GM23338 (cell line): ENCODE measurements at regions not wholly inside any gene's neighbourhood (a gene's known extent, or its start where the extent isn't known, plus 50 kb on each side); places are given as distances from the start of the nearest gene placed in this dataset.

Source experiments
- CREB1 ChIP-seq: fragments of 250-450 bp; sonication (Bioruptor Pico); IDR thresholded peaks from 2 replicates; pipeline ENCODE4 v1.5.0; 2020; ENCODE audit warnings: low read depth, mild to moderate bottlenecking, moderate library complexity
- CTCF ChIP-seq, 2 experiments: fragments of 200-600 bp in 1 of 2; sonication (generic) in 1 of 2; conservative IDR thresholded peaks; 2 replicates each; pipeline versions ENCODE4 v1.5.1 to v1.6.1; 2016 to 2017; ENCODE audit warnings: antibody characterized with exemption in 2 of 2, low read depth in 2 of 2, mild to moderate bottlenecking in 2 of 2, moderate library complexity in 1 of 2
- EZH2 ChIP-seq: fragments of 200-600 bp; sonication (generic); IDR thresholded peaks from one replicate; pipeline ENCODE4 v1.8.0; 2017; ENCODE audit warnings: antibody characterized with exemption, mild to moderate bottlenecking, low read depth; ENCODE audit not compliant: unreplicated experiment
- EZH2phosphoT487 ChIP-seq: fragments of 200-600 bp; sonication (generic); IDR thresholded peaks from one replicate; pipeline ENCODE4 v1.8.1; 2018; ENCODE audit warnings: antibody characterized with exemption; ENCODE audit not compliant: unreplicated experiment
- JUNB ChIP-seq: IDR thresholded peaks from one replicate; pipeline ENCODE4 v1.6.1; 2016; ENCODE audit warnings: antibody characterized with exemption; ENCODE audit not compliant: unreplicated experiment
- NANOG ChIP-seq: IDR thresholded peaks from 2 replicates; pipeline ENCODE4 v1.6.1; 2016; ENCODE audit warnings: antibody characterized with exemption, borderline replicate concordance
- POLR2AphosphoS5 ChIP-seq: IDR thresholded peaks from 2 replicates; pipeline ENCODE4 v1.6.1; 2016; ENCODE audit warnings: antibody characterized with exemption, low read depth
- REST ChIP-seq: IDR thresholded peaks from one replicate; pipeline ENCODE4 v1.6.1; 2018; ENCODE audit warnings: antibody characterized with exemption; ENCODE audit not compliant: unreplicated experiment
- ZNF114 ChIP-seq: fragments of 250-450 bp; sonication (Bioruptor Pico); IDR thresholded peaks from 2 replicates; pipeline ENCODE4 v1.5.0; 2020; ENCODE audit warnings: mild to moderate bottlenecking, moderate library complexity
- ZNF462 ChIP-seq: fragments of 250-450 bp; sonication (Bioruptor Pico); IDR thresholded peaks from 2 replicates; pipeline ENCODE4 v1.5.0; 2020; ENCODE audit warnings: mild to moderate bottlenecking, moderate library complexity

- TF ChIP-seq CTCF (conservative IDR thresholded peaks at IDR 0.05; ENCODE audit: low read depth in 2 of 2): no peak
- TF ChIP-seq EZH2: no peak
- TF ChIP-seq CREB1 (CRISPR knock-in tag): no peak
- no peak for TF ChIP-seq POLR2AphosphoS5
- TF ChIP-seq REST: no peak
- TF ChIP-seq NANOG: no peak
- TF ChIP-seq ZNF462: no peak
- no peak for TF ChIP-seq EZH2phosphoT487
- no peak for TF ChIP-seq JUNB
- no peak for TF ChIP-seq ZNF114 (CRISPR knock-in tag)
Measured at GRCh38 chr1:198449261-198449660, 91.2 kb downstream of the ATP6V1G3 start.
